ENCODE measurements at regions not wholly inside any gene's neighbourhood (a gene's known extent, or its start where the extent isn't known, plus 50 kb on each side); places are given as distances from the start of the nearest gene placed in this dataset.

DNA sequence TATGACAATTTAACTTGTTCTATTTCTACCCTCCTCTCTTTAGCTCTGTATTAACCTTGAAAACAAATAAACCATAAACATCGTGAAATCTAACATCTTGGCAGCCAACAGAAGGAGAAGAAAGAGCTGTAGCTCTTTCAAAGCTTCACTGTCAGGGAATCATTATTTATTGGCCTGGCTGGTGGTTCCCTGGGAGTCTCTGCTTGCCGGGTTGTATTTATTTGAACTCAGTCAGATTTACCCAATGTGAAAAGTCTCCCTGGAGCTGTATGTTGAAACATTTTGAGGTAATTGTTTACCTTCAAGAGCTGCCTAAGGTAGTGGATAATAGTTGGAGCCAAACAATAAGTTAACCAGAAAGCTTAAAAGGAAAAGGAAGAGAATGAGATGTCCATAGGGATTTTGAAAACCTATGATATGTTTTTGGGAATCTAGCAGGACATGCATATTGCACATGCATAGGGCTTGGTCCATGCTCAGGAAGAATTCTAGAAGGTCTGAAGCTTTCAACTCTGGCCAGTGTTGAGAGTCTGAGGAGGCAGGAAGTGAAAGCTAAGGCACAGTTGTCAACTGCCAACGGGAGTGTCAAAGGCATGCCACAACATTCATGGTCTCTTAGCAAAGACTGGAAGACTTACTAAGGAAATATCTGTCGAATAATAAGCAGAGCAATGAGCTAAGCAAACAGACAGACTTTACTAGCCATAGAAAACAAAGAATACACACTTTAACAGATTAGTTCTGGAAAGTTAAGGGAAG lies 621.6 kb downstream of the PCDH7 start:
- DNase-seq, result no peak
- in situ Hi-C loops (cut with HindIII; ENCODE audit: low pct_ligation_motif_present, low pct_unique_long_range_greater_than_20kb, low sequenced_read_pairs), result no loop called here

- in situ Hi-C loops (cut with HindIII; ENCODE audit: low pct_ligation_motif_present, low pct_unique_long_range_greater_than_20kb, low sequenced_read_pairs), result no loop called here
- DNase-seq, result peak; percentile 0
Observed at GRCh38 chr4:31343061-31343460, 622.9 kb downstream of the PCDH7 start.

GRCh38 chr4:31349907-31350306 lies 629.7 kb downstream of the PCDH7 start:
- in situ Hi-C loops (cut with HindIII; ENCODE audit: low pct_ligation_motif_present, low pct_unique_long_range_greater_than_20kb, low sequenced_read_pairs), result no loop called here
- DNase-seq, result no peak

DNA sequence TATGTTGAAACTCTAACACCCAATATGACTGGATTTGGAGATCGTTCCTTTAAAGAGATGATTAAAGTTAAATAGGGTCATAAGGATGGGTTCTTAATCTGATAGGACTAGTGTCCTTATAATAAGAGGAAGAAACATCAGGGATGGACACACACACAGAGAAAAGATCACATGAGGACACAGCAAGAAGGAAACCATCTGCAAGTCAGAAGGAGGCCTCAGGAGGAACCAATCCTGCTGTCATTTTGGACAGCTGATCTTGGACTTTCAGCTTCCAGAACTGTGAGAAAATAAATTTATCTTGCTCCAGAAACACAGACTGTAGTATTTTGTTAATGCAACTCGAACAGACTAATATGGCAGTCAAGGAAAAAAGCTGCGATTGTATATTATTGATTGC lies 631.5 kb downstream of the PCDH7 start:
- DNase-seq, result no peak
- in situ Hi-C loops (cut with HindIII; ENCODE audit: low pct_ligation_motif_present, low pct_unique_long_range_greater_than_20kb, low sequenced_read_pairs), result no loop called here

GRCh38 chr4:31356839-31357238 lies 636.7 kb downstream of the PCDH7 start:
- DNase-seq, result no peak
- in situ Hi-C loops (cut with HindIII; ENCODE audit: low pct_ligation_motif_present, low pct_unique_long_range_greater_than_20kb, low sequenced_read_pairs), result no loop called here

DNA sequence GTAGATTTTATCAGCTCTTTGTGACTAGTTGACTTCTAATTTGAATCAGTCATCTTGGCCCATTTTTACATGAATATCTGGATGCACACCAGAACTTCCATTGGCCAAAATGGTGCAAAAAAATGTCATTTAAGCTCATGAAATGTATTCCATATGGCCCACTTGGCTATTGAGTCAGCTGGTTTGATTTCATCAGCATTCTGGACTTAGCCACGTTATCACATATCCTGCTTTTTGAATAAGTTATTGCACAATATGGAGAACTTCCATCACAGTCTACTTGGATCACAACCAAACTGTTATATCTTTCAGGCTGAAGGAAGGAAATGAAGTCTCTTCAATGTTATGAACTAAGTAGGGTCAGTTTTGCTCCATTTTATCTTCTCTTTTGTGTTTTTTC lies 640.6 kb downstream of the PCDH7 start:
- in situ Hi-C loops (cut with HindIII; ENCODE audit: low pct_ligation_motif_present, low pct_unique_long_range_greater_than_20kb, low sequenced_read_pairs), result no loop called here
- DNase-seq, result no peak

- in situ Hi-C loops (cut with HindIII; ENCODE audit: low pct_ligation_motif_present, low pct_unique_long_range_greater_than_20kb, low sequenced_read_pairs), result no loop called here
Observed at GRCh38 chr4:31362756-31363155, 642.6 kb downstream of the PCDH7 start.

GRCh38 chr4:31365006-31365690 lies 645.0 kb downstream of the PCDH7 start:
- in situ Hi-C loops (cut with HindIII; ENCODE audit: low pct_ligation_motif_present, low pct_unique_long_range_greater_than_20kb, low sequenced_read_pairs), result no loop called here
- DNase-seq, result peak; percentile 1

More at GRCh38 chr4:31362756-31363155, 642.6 kb downstream of the PCDH7 start:
- no peak for DNase-seq

GRCh38 chr4:31366041-31366440 lies 645.9 kb downstream of the PCDH7 start:
- in situ Hi-C loops (cut with HindIII; ENCODE audit: low pct_ligation_motif_present, low pct_unique_long_range_greater_than_20kb, low sequenced_read_pairs), result no loop called here
- peak; percentile 86 for DNase-seq

- DNase-seq, result peak; percentile 59
Observed at GRCh38 chr4:31370866-31371465, 650.8 kb downstream of the PCDH7 start.

DNA sequence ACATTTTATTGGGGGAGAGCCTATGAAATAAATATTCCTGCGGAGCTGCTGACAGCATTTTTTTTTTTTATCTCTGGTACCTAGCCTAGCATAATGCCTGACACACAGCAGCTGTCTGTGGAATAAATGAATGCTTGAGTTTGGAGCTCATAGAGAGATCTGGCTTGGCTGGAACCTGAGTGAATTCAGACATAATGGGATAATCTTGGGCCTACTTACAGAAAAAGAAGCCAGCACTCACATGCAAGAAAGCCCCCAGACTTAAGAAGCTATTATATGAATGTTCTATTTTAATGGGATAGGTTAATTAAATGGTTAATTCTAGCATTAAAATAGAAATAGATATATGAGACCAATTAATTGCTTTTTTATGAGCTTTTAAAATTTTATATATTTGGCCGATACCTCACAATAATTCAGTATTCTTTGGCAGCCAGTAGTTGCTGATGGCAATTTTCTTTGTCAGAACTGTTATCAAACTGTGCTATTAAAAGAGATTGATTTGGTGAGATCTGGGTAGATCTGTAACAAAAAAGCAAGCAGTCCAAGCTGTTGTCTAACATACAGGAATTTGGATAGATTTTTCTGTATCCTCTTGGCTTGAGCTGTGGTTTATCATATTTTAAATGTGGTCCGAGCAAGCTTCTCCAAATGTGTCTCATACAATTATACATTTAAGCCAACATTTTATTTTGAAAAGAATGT lies 654.2 kb downstream of the PCDH7 start:
- no peak for DNase-seq
- in situ Hi-C loops (cut with HindIII; ENCODE audit: low pct_ligation_motif_present, low pct_unique_long_range_greater_than_20kb, low sequenced_read_pairs), result no loop called here

More at GRCh38 chr4:31370866-31371465, 650.8 kb downstream of the PCDH7 start:
- in situ Hi-C loops (cut with HindIII; ENCODE audit: low pct_ligation_motif_present, low pct_unique_long_range_greater_than_20kb, low sequenced_read_pairs), result no loop called here

GRCh38 chr4:31375936-31376335 lies 655.8 kb downstream of the PCDH7 start:
- in situ Hi-C loops (cut with HindIII; ENCODE audit: low pct_ligation_motif_present, low pct_unique_long_range_greater_than_20kb, low sequenced_read_pairs), result no loop called here
- DNase-seq, result no peak

- in situ Hi-C loops (cut with HindIII; ENCODE audit: low pct_ligation_motif_present, low pct_unique_long_range_greater_than_20kb, low sequenced_read_pairs), result no loop called here
- DNase-seq, result no peak
Observed at GRCh38 chr4:31379364-31379763, 659.2 kb downstream of the PCDH7 start.

DNA sequence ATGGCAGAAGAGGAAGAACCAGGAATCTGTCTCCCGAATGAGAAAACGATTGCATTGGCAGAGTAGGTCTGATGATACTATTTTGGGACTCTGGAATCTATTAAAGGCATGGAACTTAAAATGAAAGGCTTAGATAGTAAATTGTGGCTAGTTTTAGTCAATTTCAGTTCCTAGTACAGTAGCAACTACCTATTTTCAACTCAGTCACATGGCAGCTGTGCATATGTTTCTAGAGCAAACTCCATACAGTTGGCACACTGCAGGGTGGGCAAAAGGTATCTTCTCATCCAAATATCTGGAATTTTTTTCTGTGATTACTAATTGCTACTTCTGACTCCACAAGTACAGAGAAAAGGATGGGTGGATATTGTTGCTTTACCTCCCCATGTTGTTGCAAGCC lies 663.6 kb downstream of the PCDH7 start:
- in situ Hi-C loops (cut with HindIII; ENCODE audit: low pct_ligation_motif_present, low pct_unique_long_range_greater_than_20kb, low sequenced_read_pairs), result no loop called here
- no peak for DNase-seq

DNA sequence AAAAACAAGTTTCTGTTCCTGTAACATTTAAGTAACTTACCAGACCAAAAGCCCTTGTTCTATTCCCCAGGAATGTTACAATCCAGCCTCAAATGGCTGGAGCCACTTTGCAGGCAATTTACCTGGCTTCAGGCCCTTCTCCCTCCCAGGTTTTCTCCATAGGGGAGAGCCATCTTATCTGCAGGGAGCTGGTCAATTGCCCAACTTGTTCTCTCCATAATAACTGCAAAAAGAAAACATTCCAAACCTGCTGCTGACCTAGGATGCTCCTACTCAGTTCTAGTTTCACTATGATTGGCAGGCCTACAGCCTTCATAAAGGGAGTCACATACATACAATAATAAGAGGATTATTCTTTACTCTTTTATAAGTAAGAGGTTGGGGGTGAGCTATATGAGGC lies 670.7 kb downstream of the PCDH7 start:
- in situ Hi-C loops (cut with HindIII; ENCODE audit: low pct_ligation_motif_present, low pct_unique_long_range_greater_than_20kb, low sequenced_read_pairs), result no loop called here
- DNase-seq, result no peak

DNA sequence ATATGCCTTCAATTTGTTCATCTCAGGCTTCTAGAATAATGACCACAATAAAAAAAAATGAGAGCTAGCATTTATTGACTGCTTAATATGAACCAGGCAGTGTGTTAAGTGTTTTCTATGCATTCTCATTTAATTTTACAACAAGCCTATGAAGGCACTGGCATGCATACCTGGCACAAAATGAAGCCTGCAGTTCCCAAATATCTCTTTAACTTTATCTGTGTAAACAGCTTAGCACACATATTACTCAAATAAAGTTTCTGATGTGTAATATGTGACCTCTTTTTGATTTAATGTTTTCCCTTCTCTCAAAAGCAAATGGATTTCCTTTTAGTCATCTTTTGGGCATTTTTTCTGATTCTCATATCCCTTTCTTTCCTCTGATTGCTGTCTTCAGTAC lies 671.8 kb downstream of the PCDH7 start:
- no peak for DNase-seq
- in situ Hi-C loops (cut with HindIII; ENCODE audit: low pct_ligation_motif_present, low pct_unique_long_range_greater_than_20kb, low sequenced_read_pairs), result no loop called here

GRCh38 chr4:31392923-31393322 lies 672.8 kb downstream of the PCDH7 start:
- in situ Hi-C loops (cut with HindIII; ENCODE audit: low pct_ligation_motif_present, low pct_unique_long_range_greater_than_20kb, low sequenced_read_pairs), result no loop called here
- DNase-seq, result no peak

- in situ Hi-C loops (cut with HindIII; ENCODE audit: low pct_ligation_motif_present, low pct_unique_long_range_greater_than_20kb, low sequenced_read_pairs), result no loop called here
- DNase-seq, result no peak
Observed at GRCh38 chr4:31408121-31408520, 688.0 kb downstream of the PCDH7 start.

DNA sequence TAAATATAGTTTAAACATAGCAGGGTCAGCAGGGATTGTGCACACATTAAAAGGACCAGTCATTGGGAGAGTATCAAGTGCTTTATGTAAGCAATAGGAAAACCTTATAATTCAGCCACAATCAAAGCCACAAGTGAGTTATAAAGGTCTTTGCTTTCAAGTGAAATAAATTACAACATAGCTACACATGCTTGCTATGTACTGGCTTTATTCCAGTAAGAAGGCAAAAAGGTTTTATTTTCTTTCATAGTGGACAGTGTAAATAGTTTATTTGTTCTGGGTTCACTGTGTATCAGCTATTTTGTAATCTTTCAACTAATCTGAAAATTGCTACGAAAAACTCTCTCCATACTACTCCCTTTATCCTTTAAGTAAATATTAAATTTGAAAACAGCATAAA lies 691.4 kb downstream of the PCDH7 start:
- DNase-seq, result no peak
- in situ Hi-C loops (cut with HindIII; ENCODE audit: low pct_ligation_motif_present, low pct_unique_long_range_greater_than_20kb, low sequenced_read_pairs), result no loop called here
